Erythroblast (primary cell): ENCODE measurements at regions not wholly inside any gene's neighbourhood (a gene's known extent, or its start where the extent isn't known, plus 50 kb on each side); places are given as distances from the start of the nearest gene placed in this dataset.

ENCODE experiments used
- GATA1 ChIP-seq: IDR thresholded peaks from 2 replicates; pipeline ENCODE4 v1.6.1; 2011; ENCODE audit warnings: low read depth, mild to moderate bottlenecking, control low read depth, low read length, moderate library complexity
- POLR2A ChIP-seq: IDR thresholded peaks from 2 replicates; pipeline ENCODE4 v1.6.1; 2011; ENCODE audit warnings: mild to moderate bottlenecking, low read length

DNA sequence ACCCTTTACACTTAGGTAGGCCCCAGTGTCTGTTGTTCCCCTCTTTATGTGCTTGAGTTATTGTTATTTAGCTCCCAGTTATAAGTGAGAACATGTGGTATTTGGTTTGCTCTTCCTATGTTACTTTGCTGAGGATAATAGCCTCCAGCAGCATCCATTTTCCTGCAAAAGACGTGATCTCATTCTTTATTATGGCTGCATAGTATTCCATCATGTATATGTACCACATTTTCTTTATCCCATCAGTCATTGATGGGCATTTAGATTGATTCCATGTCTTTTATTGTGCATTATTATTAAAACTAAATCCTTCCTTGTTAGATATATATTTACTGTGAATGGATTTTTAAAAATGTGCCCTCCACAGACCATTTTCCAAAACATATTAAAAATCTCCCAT is 1137.3 kb upstream of the ADGRB3 start:
- TF ChIP-seq POLR2A (no peak), GATA1 (no peak)
